ENCODE measurements at regions not wholly inside any gene's neighbourhood (a gene's known extent, or its start where the extent isn't known, plus 50 kb on each side); places are given as distances from the start of the nearest gene placed in this dataset.

DNA sequence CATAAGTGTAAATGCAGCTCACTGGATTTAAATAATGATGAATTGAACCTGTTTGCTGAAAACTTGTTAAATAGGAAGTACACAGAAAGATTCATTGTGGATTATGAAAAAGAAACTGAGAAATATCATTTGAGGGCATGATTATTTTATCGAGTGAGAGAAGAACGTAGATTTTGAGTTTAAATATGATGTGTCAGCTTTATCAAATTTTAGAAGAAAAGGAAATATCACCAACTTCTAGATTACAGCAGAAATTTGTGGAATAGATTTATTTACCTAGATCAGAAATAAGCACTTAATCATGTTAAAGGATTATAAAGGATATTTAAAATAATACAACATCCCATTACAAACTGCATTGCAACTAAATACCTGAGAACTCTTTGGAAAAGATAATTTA lies 315.5 kb downstream of the ZPLD1 start:
- no peak for DNase-seq (ENCODE audit: low spot score)

- DNase-seq (ENCODE audit: low spot score): no peak
These were observed 319.1 kb downstream of the ZPLD1 start for GRCh38 chr3:102753901-102754300.

- no peak for DNase-seq (ENCODE audit: low spot score)
These were observed 321.9 kb downstream of the ZPLD1 start for GRCh38 chr3:102756706-102757105.

DNA sequence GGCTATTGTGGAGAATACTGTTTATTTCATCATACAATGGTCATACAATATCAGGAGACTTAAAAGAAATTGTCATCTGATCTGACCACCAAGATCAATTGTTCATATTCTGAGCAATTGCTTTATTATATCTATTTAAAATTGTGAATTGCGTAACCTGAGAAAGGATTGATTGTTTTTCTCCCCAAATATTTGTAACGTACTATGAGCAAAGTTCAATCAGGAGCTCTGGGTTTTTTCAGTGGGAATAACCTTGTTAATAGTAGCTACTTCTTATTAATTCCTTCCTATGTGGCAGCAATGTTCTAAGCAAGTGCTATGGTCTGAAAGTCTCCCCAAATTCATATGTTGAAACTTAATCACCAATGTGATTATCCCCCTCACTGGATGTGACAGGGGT lies 323.1 kb downstream of the ZPLD1 start:
- DNase-seq (ENCODE audit: low spot score): no peak

DNA sequence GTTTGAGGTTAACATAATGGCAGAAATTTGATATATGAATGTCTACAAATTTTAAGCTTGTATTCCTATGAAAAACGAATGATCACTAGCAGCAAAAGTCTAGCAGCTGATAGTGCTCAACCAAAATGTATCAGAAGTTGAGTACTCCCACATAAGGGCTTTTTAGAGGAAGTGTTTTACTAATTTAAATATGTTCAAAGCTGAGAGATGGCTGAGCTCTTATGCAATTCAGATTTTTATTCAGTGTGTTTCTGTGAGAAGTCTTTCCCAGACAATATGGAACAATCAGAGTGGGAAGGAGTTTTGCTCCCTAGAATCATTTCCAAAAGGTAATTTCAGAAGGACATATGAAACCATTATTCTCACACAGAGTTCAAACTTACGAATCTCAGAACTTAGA lies 327.0 kb downstream of the ZPLD1 start:
- DNase-seq (ENCODE audit: low spot score): no peak

GRCh38 chr3:102790747-102791325 lies 356.0 kb downstream of the ZPLD1 start:
- DNase-seq (ENCODE audit: low spot score): no peak

DNA sequence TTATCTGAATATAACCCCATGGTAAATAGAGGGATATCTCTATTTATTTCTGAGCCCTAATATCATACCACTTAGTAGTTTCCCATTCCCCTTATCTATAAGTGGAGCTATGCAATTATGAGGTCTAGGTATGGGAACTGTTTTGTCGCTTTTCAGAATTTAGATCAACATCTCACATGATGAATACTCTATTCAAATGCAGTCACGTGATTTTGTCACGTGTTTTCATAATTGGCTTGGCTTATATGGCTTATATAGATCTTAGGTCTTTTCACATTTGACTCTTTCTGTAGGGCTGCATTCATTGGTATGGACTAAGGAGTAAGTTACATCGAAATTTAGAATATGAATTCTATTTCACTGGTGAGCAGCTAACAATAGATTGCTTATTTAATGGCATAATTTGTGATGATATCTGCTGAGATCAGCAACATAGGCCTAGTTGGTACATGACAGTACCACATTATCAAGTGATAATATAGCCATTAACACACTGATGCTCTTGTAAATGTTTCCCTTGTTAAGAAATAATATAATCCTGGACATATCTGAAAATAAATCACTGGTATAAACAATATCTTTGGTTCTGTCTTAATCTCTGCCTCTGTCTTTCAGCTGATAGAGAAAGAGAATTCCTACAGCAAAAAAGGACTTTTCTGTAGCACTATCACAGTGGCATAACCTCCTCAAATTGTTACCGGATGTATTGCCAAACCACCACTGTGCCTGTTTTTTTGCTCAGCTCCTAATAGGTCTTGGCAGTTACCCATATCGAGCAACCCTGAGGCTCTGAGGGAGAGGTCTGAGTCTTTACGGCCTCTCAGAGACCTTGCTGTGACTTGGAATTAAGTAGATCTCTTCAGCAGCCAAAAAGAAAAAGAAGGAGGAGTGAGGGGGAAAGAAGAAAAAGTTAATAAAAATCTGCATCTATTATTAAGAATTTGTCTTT lies 357.1 kb downstream of the ZPLD1 start:
- no peak for DNase-seq (ENCODE audit: low spot score)

GRCh38 chr3:102796804-102797203 lies 362.0 kb downstream of the ZPLD1 start:
- no peak for DNase-seq (ENCODE audit: low spot score)

DNA sequence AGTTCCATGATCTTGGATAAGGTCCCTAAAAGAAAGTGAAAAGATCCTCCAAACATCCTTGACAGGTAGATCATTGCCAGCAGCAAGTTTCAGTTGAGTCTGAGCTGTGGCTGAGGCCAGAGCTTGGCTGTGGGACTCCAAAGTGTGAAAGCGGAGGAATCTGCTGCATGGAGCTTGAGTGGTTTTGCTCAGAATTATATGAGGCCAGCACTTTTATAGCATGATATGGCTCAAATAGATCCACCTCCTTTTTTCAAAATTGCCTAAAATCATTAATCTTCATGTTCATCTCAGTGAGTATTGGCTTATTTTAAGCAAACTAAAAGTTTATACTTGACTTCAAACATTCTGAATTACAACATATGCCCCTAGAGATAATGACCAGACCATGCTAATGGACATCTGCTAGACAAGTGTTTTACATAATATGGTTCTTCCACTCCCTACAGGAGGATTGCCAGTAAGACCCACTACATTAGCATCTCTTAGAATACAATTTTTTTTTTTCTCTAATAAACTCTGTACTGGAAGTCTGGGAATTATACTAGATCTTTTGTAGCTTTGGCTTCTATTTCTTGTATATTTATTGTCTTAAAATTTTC lies 368.1 kb downstream of the ZPLD1 start:
- DNase-seq (ENCODE audit: low spot score): no peak

- no peak for DNase-seq (ENCODE audit: low spot score)
These were observed 376.1 kb downstream of the ZPLD1 start for GRCh38 chr3:102810937-102811336.

- no peak for DNase-seq (ENCODE audit: low spot score)
These were observed 391.8 kb downstream of the ZPLD1 start for GRCh38 chr3:102826636-102827035.

- no peak for DNase-seq (ENCODE audit: low spot score)
These were observed 392.6 kb downstream of the ZPLD1 start for GRCh38 chr3:102827386-102827785.

GRCh38 chr3:102830415-102830814 lies 395.6 kb downstream of the ZPLD1 start:
- no peak for DNase-seq (ENCODE audit: low spot score)

- DNase-seq (ENCODE audit: low spot score): no peak
These were observed 407.1 kb downstream of the ZPLD1 start for GRCh38 chr3:102841866-102842265.

GRCh38 chr3:102866845-102867244 lies 432.0 kb downstream of the ZPLD1 start:
- DNase-seq (ENCODE audit: low spot score): no peak

DNA sequence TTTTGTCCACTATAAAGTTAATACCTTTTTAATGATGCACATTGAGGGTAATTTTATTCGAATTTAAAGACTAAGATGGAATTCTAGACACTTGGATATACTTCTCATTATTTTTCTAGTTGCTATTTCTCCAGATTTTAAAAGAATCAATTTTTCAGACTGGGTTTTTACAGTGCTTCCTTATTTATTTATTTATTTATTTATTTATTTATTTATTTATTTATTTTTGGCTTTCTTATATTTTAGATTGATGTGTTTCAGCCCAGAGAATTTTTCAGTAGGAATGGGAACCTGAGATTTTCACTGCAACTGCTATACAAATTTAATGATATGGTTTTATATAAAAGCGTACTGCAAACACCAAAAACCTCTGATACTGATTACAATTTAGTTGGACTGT lies 448.7 kb downstream of the ZPLD1 start:
- no peak for DNase-seq (ENCODE audit: low spot score)

DNA sequence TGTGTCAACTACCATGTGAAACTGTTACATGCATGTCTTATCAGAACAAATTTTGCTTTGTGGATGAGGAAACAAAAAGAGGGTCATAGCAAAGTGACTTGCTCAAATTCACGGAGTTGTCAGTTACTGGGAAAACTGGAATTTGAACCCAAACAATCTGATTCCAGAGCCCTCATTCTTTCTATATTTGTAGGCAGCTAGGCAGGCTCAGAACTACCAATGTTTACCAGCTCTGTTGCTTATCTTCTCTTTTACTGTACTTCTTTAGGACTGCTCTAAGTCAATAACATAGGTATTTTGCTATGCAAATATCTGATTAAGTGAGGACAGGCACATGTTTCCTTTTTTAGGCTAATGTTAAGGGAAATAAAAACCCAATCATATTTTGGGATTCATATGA lies 450.5 kb downstream of the ZPLD1 start:
- no peak for DNase-seq (ENCODE audit: low spot score)

DNA sequence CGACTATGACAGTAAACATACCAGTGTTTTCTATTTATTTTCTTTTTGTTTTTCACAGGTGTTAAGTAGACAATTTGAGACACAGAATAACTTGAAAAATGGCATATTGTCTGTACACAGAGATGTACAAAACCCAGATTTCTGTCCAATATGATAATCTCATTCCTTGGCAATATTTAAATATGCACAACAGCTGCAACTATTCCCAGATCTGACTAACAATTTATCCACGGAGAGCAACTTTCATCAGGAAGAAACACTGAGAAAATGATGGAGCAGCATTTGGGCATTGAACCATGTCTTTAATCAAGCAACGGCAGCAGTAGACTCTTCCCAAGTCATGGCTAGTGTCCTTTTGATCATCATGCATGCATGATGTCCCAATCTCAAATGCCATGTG lies 452.6 kb downstream of the ZPLD1 start:
- no peak for DNase-seq (ENCODE audit: low spot score)

DNA sequence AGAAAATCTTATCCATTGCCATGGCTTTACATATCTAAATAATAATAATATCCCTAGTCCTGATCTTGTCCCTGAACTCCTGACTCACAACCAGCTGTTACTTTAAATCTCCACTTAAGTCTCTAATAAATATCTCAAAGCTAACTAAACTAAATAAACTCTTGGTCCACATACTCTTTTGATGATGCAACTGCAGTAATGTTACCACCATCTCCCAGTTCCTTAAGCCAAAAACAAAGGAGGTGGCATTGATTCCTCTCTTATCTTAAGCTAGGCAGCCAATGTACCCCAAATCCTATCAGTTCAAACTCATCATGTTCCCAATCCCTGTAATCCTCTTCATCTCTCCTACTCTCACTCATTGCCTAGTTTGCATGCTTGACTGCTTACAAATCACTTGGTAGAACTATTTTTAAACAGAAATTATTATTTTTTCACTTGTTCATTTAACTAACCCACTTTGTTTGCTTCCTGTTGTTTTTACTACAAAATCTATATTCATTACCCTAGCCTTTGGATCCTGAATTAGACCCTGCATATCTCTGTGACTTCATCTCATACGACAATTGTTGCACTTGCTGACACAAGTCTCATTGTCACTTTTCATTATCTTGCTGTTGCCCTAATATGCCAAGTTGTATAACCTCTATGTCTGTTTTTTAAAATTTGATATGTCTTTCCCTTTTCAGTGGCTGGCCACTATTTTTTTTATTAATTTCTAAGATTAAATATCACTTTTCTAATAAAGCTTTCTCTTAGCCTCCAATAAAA lies 462.2 kb downstream of the ZPLD1 start:
- no peak for DNase-seq (ENCODE audit: low spot score)

DNA sequence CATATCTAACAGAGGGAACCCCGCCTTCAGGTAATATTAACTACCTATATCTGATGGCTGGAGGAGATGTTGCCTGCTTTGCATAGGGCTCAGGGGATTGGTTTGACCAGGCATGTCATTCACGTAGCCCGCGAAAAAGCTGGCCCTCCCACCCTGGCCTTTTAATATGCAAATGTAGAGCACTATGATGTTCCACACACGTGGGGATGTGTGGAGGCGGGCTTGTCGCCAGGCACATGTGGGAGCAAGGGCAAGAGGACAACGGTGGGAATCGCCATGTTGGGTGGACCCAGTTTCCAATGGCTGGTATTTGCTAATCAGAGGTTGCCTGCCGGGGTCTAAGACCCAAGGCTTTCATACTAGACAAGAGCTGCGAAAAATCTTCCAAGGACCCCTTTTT lies 469.8 kb downstream of the ZPLD1 start:
- DNase-seq (ENCODE audit: low spot score): no peak

- no peak for DNase-seq (ENCODE audit: low spot score)
These were observed 471.0 kb downstream of the ZPLD1 start for GRCh38 chr3:102905811-102906210.

DNA sequence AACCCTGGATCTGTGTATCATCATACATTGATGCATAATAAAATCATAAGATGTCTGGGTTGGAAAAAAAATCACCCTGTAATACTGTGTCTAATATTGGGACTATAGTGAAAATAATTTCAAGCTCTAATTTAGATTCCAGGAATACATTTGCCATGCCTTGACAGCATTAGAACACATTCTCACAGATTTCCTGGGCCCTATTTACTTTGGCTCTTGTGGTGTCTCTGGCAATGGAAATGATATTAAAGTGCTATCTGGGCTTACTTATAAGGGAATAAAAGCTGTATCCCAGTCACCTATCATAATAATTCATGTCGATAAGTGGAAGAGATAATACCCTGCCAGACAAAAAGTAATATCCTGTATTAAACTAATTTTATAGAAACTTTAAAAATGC lies 472.0 kb downstream of the ZPLD1 start:
- no peak for DNase-seq (ENCODE audit: low spot score)

GRCh38 chr3:102909904-102910303 lies 475.1 kb downstream of the ZPLD1 start:
- DNase-seq (ENCODE audit: low spot score): no peak
